ENCODE measurements at regions not wholly inside any gene's neighbourhood (a gene's known extent, or its start where the extent isn't known, plus 50 kb on each side); places are given as distances from the start of the nearest gene placed in this dataset.

GRCh38 chr5:107271682-107272350 lies 398.9 kb downstream of the EFNA5 start:
- TF ChIP-seq EZH2phosphoT487 (IDR thresholded peaks at IDR 0.05; ENCODE audit: borderline replicate concordance, low read depth, low read length) (no peak), CTCF (conservative IDR thresholded peaks at IDR 0.05; ENCODE audit: low read length) (no peak)
- Histone ChIP-seq H3K9me3 (ENCODE audit: low read length) (no peaks in the 10 kb centered on the region), H3K79me2 (ENCODE audit: insufficient read depth, low read depth, low read length) (no peaks in the 10 kb centered on the region), H3K4me1 (ENCODE audit: insufficient read depth, low read length, poor library complexity, severe bottlenecking) (no peaks in the 10 kb centered on the region), H2AFZ (ENCODE audit: low read length) (no peak overlapping the region), H3K36me3 (ENCODE audit: insufficient read depth, low read length) (no peaks in the 10 kb centered on the region), H3K4me2 (ENCODE audit: low read length) (no peak overlapping the region), H3K9me2 (ENCODE audit: insufficient read depth, low read length) (no peaks in the 10 kb centered on the region), H3K27ac (ENCODE audit: low read depth, low read length, poor library complexity, severe bottlenecking) (no peak overlapping the region), H3K4me3 (ENCODE audit: low read depth, low read length, poor library complexity, severe bottlenecking) (no peak overlapping the region), H4K20me1 (ENCODE audit: insufficient read depth, low read length) (no peaks in the 10 kb centered on the region)
- BruUV-seq (replicated peaks) = no TSS peak
- intact Hi-C loops (cut with micrococcal nuclease; ENCODE audit: unreplicated experiment) = no loop called here
- ChIA-PET CTCF (ENCODE audit: unreplicated experiment) (no interaction called here), POLR2A (interaction anchor here (0.5 to 1.5 kb wide), 7 partner anchors 14 to 1472 kb away, joined by 3 to 4 read pairs (median 3); no protein-coding TSS in a partner anchor)
- no peak for DNase-seq (ENCODE audit: low spot score)

DNA sequence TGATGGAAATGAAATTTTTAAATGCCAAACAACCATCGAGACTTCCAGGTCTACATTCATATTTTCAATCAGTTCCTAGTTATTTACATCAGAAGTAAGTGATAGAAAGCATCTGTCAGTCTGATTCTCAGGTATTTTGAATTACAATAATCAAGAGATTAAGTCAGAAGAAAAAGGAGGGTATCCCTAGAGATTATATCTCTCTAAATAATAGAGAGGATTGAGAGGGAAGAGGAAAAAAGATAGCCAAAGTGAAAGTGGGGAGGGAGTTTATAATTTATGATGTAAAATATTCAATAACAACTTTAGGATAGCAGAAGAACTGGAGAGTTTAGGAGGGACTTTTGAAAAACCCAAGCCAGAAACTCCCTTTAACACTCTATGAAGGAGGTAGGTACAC lies 400.2 kb downstream of the EFNA5 start:
- BruUV-seq (replicated peaks) = no TSS peak
- intact Hi-C loops (cut with micrococcal nuclease; ENCODE audit: unreplicated experiment) = no loop called here

More for the DNA sequence above, 400.2 kb downstream of the EFNA5 start:
- Histone ChIP-seq H3K79me2 (ENCODE audit: insufficient read depth, low read depth, low read length) (no peaks in the 10 kb centered on the region), H3K4me1 (ENCODE audit: insufficient read depth, low read length, poor library complexity, severe bottlenecking) (no peaks in the 10 kb centered on the region), H4K20me1 (ENCODE audit: insufficient read depth, low read length) (no peaks in the 10 kb centered on the region), H2AFZ (ENCODE audit: low read length) (peak overlapping the region; percentile 14; the same call in 1 of the 2 replicates), H3K36me3 (ENCODE audit: insufficient read depth, low read length) (no peaks in the 10 kb centered on the region), H3K4me3 (ENCODE audit: low read depth, low read length, poor library complexity, severe bottlenecking) (no peak overlapping the region), H3K27ac (ENCODE audit: low read depth, low read length, poor library complexity, severe bottlenecking) (no peak overlapping the region), H3K9me3 (ENCODE audit: low read length) (no peaks in the 10 kb centered on the region), H3K9me2 (ENCODE audit: insufficient read depth, low read length) (no peaks in the 10 kb centered on the region), H3K4me2 (ENCODE audit: low read length) (no peak overlapping the region)
- POLR2A ChIA-PET = interaction anchor here (0.8 to 1.9 kb wide), 2 partner anchors 13 to 15 kb away, joined by 3 to 4 read pairs; no protein-coding TSS in a partner anchor
- TF ChIP-seq EZH2phosphoT487 (IDR thresholded peaks at IDR 0.05; ENCODE audit: borderline replicate concordance, low read depth, low read length) (no peak), CTCF (conservative IDR thresholded peaks at IDR 0.05; ENCODE audit: low read length) (no peak)
- DNase-seq (ENCODE audit: low spot score) = no peak
- CTCF ChIA-PET (ENCODE audit: unreplicated experiment) = no interaction called here
